Endodermal cell (in vitro differentiated cells): ENCODE measurements at regions not wholly inside any gene's neighbourhood (a gene's known extent, or its start where the extent isn't known, plus 50 kb on each side); places are given as distances from the start of the nearest gene placed in this dataset.

Source experiments
- DNase-seq: peaks from one replicate; pipeline ENCODE4 v3.0.0-alpha.2; 2017
- H3K27ac ChIP-seq: 2 replicates; pipeline ENCODE4 v1.5.1; 2013; ENCODE audit warnings: mild to moderate bottlenecking, low read depth, low read length, moderate library complexity
- H3K27me3 ChIP-seq: 2 replicates; pipeline ENCODE4 v1.6.1; 2013; ENCODE audit warnings: mild to moderate bottlenecking, low read length, moderate library complexity; ENCODE audit not compliant: insufficient read depth, control insufficient read depth, poor library complexity, severe bottlenecking
- H3K36me3 ChIP-seq: 2 replicates; pipeline ENCODE4 v1.7.0; 2013; ENCODE audit warnings: mild to moderate bottlenecking, low read length, moderate library complexity; ENCODE audit not compliant: control insufficient read depth, insufficient read depth
- H3K4me1 ChIP-seq: one replicate; pipeline ENCODE4 v1.7.0; 2013; ENCODE audit warnings: low read length; ENCODE audit not compliant: control insufficient read depth, insufficient read depth
- H3K4me3 ChIP-seq: 2 replicates; pipeline ENCODE4 v1.5.1; 2013; ENCODE audit warnings: mild to moderate bottlenecking, low read length, moderate library complexity
- H3K9ac ChIP-seq: 2 replicates; pipeline ENCODE4 v1.6.1; 2013; ENCODE audit warnings: mild to moderate bottlenecking, low read length, moderate library complexity; ENCODE audit not compliant: poor library complexity, severe bottlenecking; ENCODE audit errors: extremely low read depth
- H3K9me3 ChIP-seq: 2 replicates; pipeline ENCODE4 v1.6.1; 2013; ENCODE audit warnings: mild to moderate bottlenecking, low read length, moderate library complexity; ENCODE audit not compliant: control insufficient read depth
- H3K27ac Mint-ChIP-seq: 2 replicates; pipeline ENCODE4 v1.8.0; 2020; ENCODE audit warnings: mixed read lengths
- H3K27me3 Mint-ChIP-seq: 2 replicates; pipeline ENCODE4 v1.8.0; 2021; ENCODE audit warnings: mild to moderate bottlenecking, mixed read lengths; ENCODE audit not compliant: insufficient read depth
- H3K36me3 Mint-ChIP-seq: 2 replicates; pipeline ENCODE4 v1.8.0; 2020; ENCODE audit warnings: low read depth, mixed read lengths
- H3K4me1 Mint-ChIP-seq: 2 replicates; pipeline ENCODE4 v1.8.0; 2020; ENCODE audit warnings: mixed read lengths
- H3K4me3 Mint-ChIP-seq: 2 replicates; pipeline ENCODE4 v1.8.0; 2020; ENCODE audit warnings: mild to moderate bottlenecking, moderate library complexity, mixed read lengths
- H3K9me3 Mint-ChIP-seq: 2 replicates; pipeline ENCODE4 v1.8.0; 2020; ENCODE audit warnings: mild to moderate bottlenecking, mixed read lengths
- WGBS, 2 experiments: methylation state at CpG; one replicate each; pipeline versions ENCODE4 v1.1.5 to v1.1.7; 2013; ENCODE audit warnings: missing lambda C conversion rate in 2 of 2, mixed read lengths in 1 of 2; ENCODE audit not compliant: insufficient coverage in 1 of 2, insufficient read length in 1 of 2; 5-methylcytosine and 5-hydroxymethylcytosine counted together
- TF ChIP-seq, protein P1 (sequence below): fragments of 200-600 bp; sonication (generic); conservative IDR thresholded peaks from 2 replicates; pipeline ENCODE4 v1.5.0; 2021; ENCODE audit warnings: antibody characterized with exemption, mild to moderate bottlenecking

DNA sequence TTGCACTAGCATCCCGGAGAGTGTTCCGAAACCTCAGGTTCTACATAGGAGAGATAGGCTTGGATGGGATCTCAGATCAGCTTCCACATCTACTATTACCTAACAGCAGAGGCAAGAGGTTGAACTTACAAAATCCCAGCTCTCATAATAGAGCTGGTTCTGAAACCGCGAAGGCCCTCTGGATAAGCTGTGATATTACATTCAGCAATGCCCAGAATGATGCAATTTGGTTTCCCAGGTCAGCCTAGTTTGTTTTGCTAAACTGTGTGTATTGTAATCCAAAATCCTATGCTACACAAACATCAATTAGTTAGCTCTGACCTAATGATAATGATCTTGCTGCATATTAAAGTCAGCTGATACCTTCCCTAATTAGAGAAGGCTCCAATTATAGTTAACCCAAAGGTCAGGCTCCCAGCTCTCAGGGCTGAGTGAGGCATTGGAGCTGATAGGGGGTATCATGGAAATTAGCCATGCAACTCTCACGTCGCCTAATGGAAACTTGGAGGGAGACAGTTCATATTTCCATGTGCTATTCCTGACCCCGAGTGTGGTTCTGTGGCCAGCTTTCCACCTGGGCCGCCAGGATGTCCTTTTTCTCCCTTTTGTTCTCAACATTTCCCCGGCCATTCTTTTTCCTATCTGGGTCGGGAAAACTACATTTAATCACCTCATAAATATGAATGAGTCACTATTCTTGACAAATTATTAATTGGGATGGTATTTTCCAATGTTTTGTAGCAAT is 278.4 kb upstream of the IRX1 start:
- no peaks in the 10 kb centered on the region for H3K4me1 Mint-ChIP-seq
- no peak overlapping the region for H3K27ac ChIP-seq
- no peak overlapping the region for H3K4me3 ChIP-seq
- 80 to 93% methylated on average over 2 to 10 of the region's 10 CpGs for WGBS, 2 experiments
- no peaks in the 10 kb centered on the region for H3K27me3 ChIP-seq
- no peaks in the 10 kb centered on the region for H3K4me1 ChIP-seq
- TF ChIP-seq, protein P1, sequence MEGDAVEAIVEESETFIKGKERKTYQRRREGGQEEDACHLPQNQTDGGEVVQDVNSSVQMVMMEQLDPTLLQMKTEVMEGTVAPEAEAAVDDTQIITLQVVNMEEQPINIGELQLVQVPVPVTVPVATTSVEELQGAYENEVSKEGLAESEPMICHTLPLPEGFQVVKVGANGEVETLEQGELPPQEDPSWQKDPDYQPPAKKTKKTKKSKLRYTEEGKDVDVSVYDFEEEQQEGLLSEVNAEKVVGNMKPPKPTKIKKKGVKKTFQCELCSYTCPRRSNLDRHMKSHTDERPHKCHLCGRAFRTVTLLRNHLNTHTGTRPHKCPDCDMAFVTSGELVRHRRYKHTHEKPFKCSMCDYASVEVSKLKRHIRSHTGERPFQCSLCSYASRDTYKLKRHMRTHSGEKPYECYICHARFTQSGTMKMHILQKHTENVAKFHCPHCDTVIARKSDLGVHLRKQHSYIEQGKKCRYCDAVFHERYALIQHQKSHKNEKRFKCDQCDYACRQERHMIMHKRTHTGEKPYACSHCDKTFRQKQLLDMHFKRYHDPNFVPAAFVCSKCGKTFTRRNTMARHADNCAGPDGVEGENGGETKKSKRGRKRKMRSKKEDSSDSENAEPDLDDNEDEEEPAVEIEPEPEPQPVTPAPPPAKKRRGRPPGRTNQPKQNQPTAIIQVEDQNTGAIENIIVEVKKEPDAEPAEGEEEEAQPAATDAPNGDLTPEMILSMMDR, result no peak
- H3K9me3 Mint-ChIP-seq, result peaks cover 3% of the 10 kb centered on the region
- peaks cover 6% of the 10 kb centered on the region for H3K9me3 ChIP-seq
- no peak overlapping the region for H3K4me3 Mint-ChIP-seq
- H3K36me3 Mint-ChIP-seq, result no peaks in the 10 kb centered on the region
- no peaks in the 10 kb centered on the region for H3K36me3 ChIP-seq
- H3K9ac ChIP-seq, result no peak overlapping the region
- no peak overlapping the region for H3K27ac Mint-ChIP-seq
- DNase-seq, result no peak
- H3K27me3 Mint-ChIP-seq, result peaks cover 1% of the 10 kb centered on the region

DNA sequence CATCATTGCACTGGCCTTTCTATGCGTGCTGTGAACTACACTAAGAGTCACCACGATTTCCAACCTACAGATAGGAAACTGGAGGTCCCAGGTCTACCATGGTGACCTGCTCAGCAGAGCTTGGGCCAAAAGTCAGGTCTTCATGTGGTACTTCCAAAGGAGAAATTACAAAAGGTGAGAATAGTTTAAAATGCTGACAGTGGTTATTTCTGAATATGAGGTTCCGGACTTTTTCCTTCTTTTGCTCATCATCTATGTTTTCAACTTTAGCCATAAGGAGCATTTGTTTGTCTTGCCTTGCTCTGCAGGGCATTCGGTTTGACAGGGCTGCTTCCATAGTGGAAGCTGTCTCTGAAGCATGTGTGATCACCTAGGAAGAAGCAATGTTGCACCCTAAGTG is 282.1 kb upstream of the IRX1 start:
- H3K4me3 Mint-ChIP-seq, result no peak overlapping the region
- H3K27me3 ChIP-seq, result no peaks in the 10 kb centered on the region
- TF ChIP-seq, protein P1, result no peak
- no peak overlapping the region for H3K27ac ChIP-seq
- peaks cover 2% of the 10 kb centered on the region for H3K27me3 Mint-ChIP-seq
- H3K9me3 ChIP-seq, result peaks cover 8% of the 10 kb centered on the region
- no peak overlapping the region for H3K4me3 ChIP-seq
- no peaks in the 10 kb centered on the region for H3K36me3 ChIP-seq
- H3K9me3 Mint-ChIP-seq, result peaks cover 5% of the 10 kb centered on the region
- no peak overlapping the region for H3K9ac ChIP-seq
- DNase-seq, result no peak
- 91 to 96% methylated on average over 4 of the region's 4 CpGs for whole genome bisulfite sequencing, 2 experiments
- H3K4me1 ChIP-seq, result no peaks in the 10 kb centered on the region
- no peak overlapping the region for H3K27ac Mint-ChIP-seq
- H3K4me1 Mint-ChIP-seq, result no peaks in the 10 kb centered on the region
- no peaks in the 10 kb centered on the region for H3K36me3 Mint-ChIP-seq

DNA sequence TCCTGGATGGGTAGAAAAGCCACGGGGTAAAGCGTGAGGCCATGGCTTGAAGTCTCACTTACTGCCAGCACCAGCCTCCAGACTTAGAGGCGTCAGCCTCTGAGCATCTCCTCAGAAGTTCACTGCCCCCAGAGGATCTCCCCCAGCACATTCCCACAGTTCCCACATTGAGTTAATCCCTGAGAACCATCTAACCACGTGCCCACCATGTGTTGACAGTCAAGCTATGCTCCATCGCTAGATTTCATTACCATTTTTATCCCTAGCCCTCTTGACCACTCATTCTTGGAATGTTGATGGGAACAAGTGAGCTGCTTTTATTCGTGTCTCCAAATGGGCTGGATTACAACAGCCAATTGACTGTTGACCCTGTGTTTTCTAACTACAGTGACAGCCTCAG is 283.3 kb upstream of the IRX1 start:
- H3K4me3 Mint-ChIP-seq, result no peak overlapping the region
- 50 to 75% methylated on average over 2 to 6 of the region's 6 CpGs for WGBS, 2 experiments

More for the DNA sequence above, 283.3 kb upstream of the IRX1 start:
- Mint-ChIP-seq H3K27me3 (peaks cover 2% of the 10 kb centered on the region), H3K4me1 (no peaks in the 10 kb centered on the region), H3K36me3 (no peaks in the 10 kb centered on the region), H3K9me3 (peaks cover 5% of the 10 kb centered on the region), H3K27ac (no peak overlapping the region)
- Histone ChIP-seq H3K4me1 (no peaks in the 10 kb centered on the region), H3K27ac (no peak overlapping the region), H3K9me3 (peaks cover 8% of the 10 kb centered on the region), H3K4me3 (no peak overlapping the region), H3K9ac (no peak overlapping the region), H3K36me3 (no peaks in the 10 kb centered on the region), H3K27me3 (no peaks in the 10 kb centered on the region)
- DNase-seq, result peak; percentile 10
- TF ChIP-seq, protein P1, result no peak
